SK-N-MC (cell line): ENCODE measurements at regions not wholly inside any gene's neighbourhood (a gene's known extent, or its start where the extent isn't known, plus 50 kb on each side); places are given as distances from the start of the nearest gene placed in this dataset.

Source experiments
- DNase-seq: peaks from one replicate; pipeline ENCODE4 v3.0.0-alpha.2; 2011; ENCODE audit warnings: low read depth, low spot score
- H3K27ac ChIP-seq: fragments of 200-600 bp; sonication (generic); 2 replicates; pipeline ENCODE4 v1.5.1; 2016; ENCODE audit warnings: mixed run types
- H3K36me3 ChIP-seq: fragments of 200-600 bp; sonication (generic); 2 replicates; pipeline ENCODE4 v1.6.1; 2017; ENCODE audit warnings: antibody characterized with exemption, low read length, mixed read lengths; ENCODE audit not compliant: insufficient read depth
- H3K4me3 ChIP-seq: fragments of 200-600 bp; sonication (generic); 2 replicates; pipeline ENCODE4 v1.5.1; 2016
- H3K9ac ChIP-seq: fragments of 200-600 bp; sonication (generic); 2 replicates; pipeline ENCODE4 v1.8.0; 2017; ENCODE audit warnings: mixed run types, mixed read lengths; ENCODE audit not compliant: insufficient read length
- H3K9me3 ChIP-seq: fragments of 200-600 bp; sonication (generic); 2 replicates; pipeline ENCODE4 v1.6.1; 2017; ENCODE audit warnings: low read depth, mild to moderate bottlenecking, antibody characterized with exemption, low read length, moderate library complexity, mixed read lengths
- EZH2 ChIP-seq: fragments of 200-600 bp; sonication (generic); IDR thresholded peaks from one replicate; pipeline ENCODE4 v1.6.1; 2017; ENCODE audit warnings: antibody characterized with exemption
- FOXP2 ChIP-seq: optimal IDR thresholded peaks from 2 replicates; pipeline ENCODE3; 2011; ENCODE audit warnings: mild to moderate bottlenecking, moderate library complexity; ENCODE audit not compliant: insufficient read depth; ENCODE audit errors: extremely low read length, control extremely low read depth
- POLR2AphosphoS5 ChIP-seq: IDR thresholded peaks from 2 replicates; pipeline ENCODE4 v1.6.1; 2012; ENCODE audit warnings: mild to moderate bottlenecking, low read depth, low read length, borderline replicate concordance

GRCh38 chr12:13864081-13864673 lies 117.2 kb downstream of the GRIN2B start:
- Histone ChIP-seq H3K4me3 (no peak overlapping the region), H3K9me3 (no peaks in the 10 kb centered on the region), H3K27ac (no peak overlapping the region), H3K9ac (no peak overlapping the region), H3K36me3 (no peaks in the 10 kb centered on the region)
- DNase-seq, result peak; percentile 12
- TF ChIP-seq EZH2 (no peak), FOXP2 (no peak), POLR2AphosphoS5 (no peak)

GRCh38 chr12:13857750-13858149 lies 123.7 kb downstream of the GRIN2B start:
- H3K4me3 ChIP-seq, result no peak overlapping the region
- TF ChIP-seq POLR2AphosphoS5, result no peak
- no peak for TF ChIP-seq EZH2
- no peak for TF ChIP-seq FOXP2

GRCh38 chr12:13853471-13853870 lies 127.9 kb downstream of the GRIN2B start:
- no peak overlapping the region for H3K27ac ChIP-seq
- H3K4me3 ChIP-seq, result no peak overlapping the region
- no peak overlapping the region for H3K9ac ChIP-seq
- no peak for TF ChIP-seq POLR2AphosphoS5
- TF ChIP-seq FOXP2, result no peak
- no peak for TF ChIP-seq EZH2
- H3K9me3 ChIP-seq, result no peaks in the 10 kb centered on the region
- no peaks in the 10 kb centered on the region for H3K36me3 ChIP-seq
- DNase-seq, result no peak

More at GRCh38 chr12:13857750-13858149, 123.7 kb downstream of the GRIN2B start:
- DNase-seq, result no peak
- Histone ChIP-seq H3K9ac (no peak overlapping the region), H3K36me3 (no peaks in the 10 kb centered on the region), H3K9me3 (no peaks in the 10 kb centered on the region), H3K27ac (no peak overlapping the region)

GRCh38 chr12:13851828-13852227 lies 129.6 kb downstream of the GRIN2B start:
- no peak for DNase-seq
- H3K4me3 ChIP-seq, result no peak overlapping the region
- no peaks in the 10 kb centered on the region for H3K36me3 ChIP-seq
- no peaks in the 10 kb centered on the region for H3K9me3 ChIP-seq
- TF ChIP-seq POLR2AphosphoS5 (no peak), EZH2 (no peak), FOXP2 (no peak)
- no peak overlapping the region for H3K9ac ChIP-seq
- H3K27ac ChIP-seq, result no peak overlapping the region

GRCh38 chr12:13849456-13849855 lies 131.9 kb downstream of the GRIN2B start:
- DNase-seq, result no peak
- TF ChIP-seq EZH2, result no peak
- TF ChIP-seq FOXP2, result no peak
- TF ChIP-seq POLR2AphosphoS5, result no peak

GRCh38 chr12:13843841-13844240 lies 137.6 kb downstream of the GRIN2B start:
- Histone ChIP-seq H3K27ac (no peak overlapping the region), H3K9me3 (no peaks in the 10 kb centered on the region), H3K4me3 (no peak overlapping the region), H3K36me3 (no peaks in the 10 kb centered on the region), H3K9ac (no peak overlapping the region)
- TF ChIP-seq POLR2AphosphoS5 (no peak), EZH2 (no peak), FOXP2 (no peak)
- DNase-seq, result no peak

More at GRCh38 chr12:13849456-13849855, 131.9 kb downstream of the GRIN2B start:
- Histone ChIP-seq H3K27ac (no peak overlapping the region), H3K9ac (no peak overlapping the region), H3K4me3 (no peak overlapping the region), H3K9me3 (no peaks in the 10 kb centered on the region), H3K36me3 (no peaks in the 10 kb centered on the region)

GRCh38 chr12:13841358-13841757 lies 140.0 kb downstream of the GRIN2B start:
- Histone ChIP-seq H3K36me3 (no peaks in the 10 kb centered on the region), H3K27ac (no peak overlapping the region), H3K4me3 (no peak overlapping the region), H3K9me3 (no peaks in the 10 kb centered on the region), H3K9ac (no peak overlapping the region)
- TF ChIP-seq EZH2 (no peak), FOXP2 (no peak), POLR2AphosphoS5 (no peak)
- no peak for DNase-seq

GRCh38 chr12:13839365-13840336 lies 141.8 kb downstream of the GRIN2B start:
- Histone ChIP-seq H3K36me3 (no peaks in the 10 kb centered on the region), H3K9me3 (no peaks in the 10 kb centered on the region), H3K27ac (no peak overlapping the region), H3K4me3 (no peak overlapping the region), H3K9ac (no peak overlapping the region)
- TF ChIP-seq FOXP2, result no peak
- no peak for TF ChIP-seq EZH2
- no peak for TF ChIP-seq POLR2AphosphoS5
- DNase-seq, result no peak

GRCh38 chr12:13836099-13836498 lies 145.3 kb downstream of the GRIN2B start:
- TF ChIP-seq POLR2AphosphoS5 (no peak), FOXP2 (no peak), EZH2 (no peak)
- Histone ChIP-seq H3K36me3 (no peaks in the 10 kb centered on the region), H3K27ac (no peak overlapping the region), H3K9ac (no peak overlapping the region), H3K9me3 (no peaks in the 10 kb centered on the region), H3K4me3 (no peak overlapping the region)
- no peak for DNase-seq
